Suppressor macrophage treated with lipopolysaccharide for 4 hours (primary cell): ENCODE measurements at regions not wholly inside any gene's neighbourhood (a gene's known extent, or its start where the extent isn't known, plus 50 kb on each side); places are given as distances from the start of the nearest gene placed in this dataset.

ENCODE experiments used
- DNase-seq: peaks from one replicate; pipeline ENCODE4 v3.0.0-alpha.2; 2020

GRCh38 chr11:105553025-105553424 is 56.8 kb upstream of the GRIA4 start:
- no peak for DNase-seq

DNA sequence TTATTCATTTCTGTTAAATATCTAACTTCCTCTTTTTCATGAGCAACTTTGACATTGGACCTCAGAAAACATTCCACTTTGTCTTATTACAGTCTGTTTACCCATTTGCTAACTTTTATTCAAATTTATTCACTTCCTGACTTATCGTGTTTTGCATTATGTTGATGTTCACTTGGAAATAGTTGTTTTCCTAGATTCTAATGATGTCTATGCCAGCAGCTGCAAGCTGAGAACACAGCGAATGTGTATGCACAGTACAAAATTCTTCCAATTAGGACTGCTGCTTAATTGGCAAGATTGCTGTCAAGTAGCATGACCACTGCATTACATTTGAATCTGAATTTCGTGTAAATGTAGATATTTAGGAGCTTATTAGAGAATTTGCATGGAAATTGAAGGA is 61.5 kb upstream of the GRIA4 start:
- peak; percentile 24 for DNase-seq

GRCh38 chr11:105538588-105538987 is 71.3 kb upstream of the GRIA4 start:
- no peak for DNase-seq

GRCh38 chr11:105537531-105537930 is 72.3 kb upstream of the GRIA4 start:
- no peak for DNase-seq

DNA sequence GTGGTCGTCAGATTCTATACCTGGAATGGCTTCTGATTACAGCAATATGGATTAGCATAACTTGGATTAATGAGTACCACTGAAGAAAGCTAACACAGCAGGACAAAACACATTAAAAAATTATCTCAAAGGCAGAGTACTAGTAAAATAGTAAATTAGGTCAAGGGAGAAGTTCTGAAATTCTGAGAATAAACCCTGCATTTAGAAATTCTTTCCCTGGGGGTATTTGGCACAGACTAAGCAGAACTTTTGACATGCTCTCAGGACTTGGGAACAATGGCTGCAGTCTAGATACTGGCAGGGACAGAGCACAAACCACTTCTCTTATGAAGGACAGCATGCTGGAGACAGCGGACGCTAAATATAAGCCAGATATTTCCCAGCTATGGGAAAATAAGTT is 85.6 kb upstream of the GRIA4 start:
- no peak for DNase-seq

GRCh38 chr11:105520706-105521345 is 89.0 kb upstream of the GRIA4 start:
- DNase-seq: no peak

- no peak for DNase-seq
These were observed 102.2 kb upstream of the GRIA4 start for GRCh38 chr11:105507496-105508254.

- DNase-seq: no peak
These were observed 117.9 kb upstream of the GRIA4 start for GRCh38 chr11:105492010-105492409.

- DNase-seq: peak; percentile 6
These were observed 118.5 kb upstream of the GRIA4 start for GRCh38 chr11:105491394-105491793.

- no peak for DNase-seq
These were observed 119.5 kb upstream of the GRIA4 start for GRCh38 chr11:105490333-105490732.

DNA sequence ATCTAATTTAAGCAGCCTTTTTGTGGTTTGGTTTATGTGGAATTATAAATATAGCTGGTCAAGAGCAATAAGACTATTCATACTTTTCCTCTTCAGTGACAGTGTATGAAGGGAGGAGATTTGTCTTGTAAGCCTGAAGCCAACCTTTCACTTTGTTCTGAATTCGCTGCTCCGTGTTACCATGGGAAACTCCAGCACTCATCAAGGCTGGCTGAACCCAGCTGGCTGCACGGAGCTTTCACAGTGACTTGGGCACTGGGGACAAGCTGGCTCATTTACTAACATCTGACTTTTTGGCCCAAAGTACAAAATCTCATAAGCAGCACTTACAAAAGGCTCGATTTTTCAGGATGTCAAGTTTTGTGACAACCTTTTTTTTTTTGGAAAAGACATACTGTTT is 120.4 kb upstream of the GRIA4 start:
- no peak for DNase-seq

- DNase-seq: no peak
These were observed 122.9 kb upstream of the GRIA4 start for GRCh38 chr11:105486929-105487328.

GRCh38 chr11:105469931-105470330 is 139.9 kb upstream of the GRIA4 start:
- DNase-seq: no peak

- DNase-seq: no peak
These were observed 141.7 kb upstream of the GRIA4 start for GRCh38 chr11:105468154-105468553.

DNA sequence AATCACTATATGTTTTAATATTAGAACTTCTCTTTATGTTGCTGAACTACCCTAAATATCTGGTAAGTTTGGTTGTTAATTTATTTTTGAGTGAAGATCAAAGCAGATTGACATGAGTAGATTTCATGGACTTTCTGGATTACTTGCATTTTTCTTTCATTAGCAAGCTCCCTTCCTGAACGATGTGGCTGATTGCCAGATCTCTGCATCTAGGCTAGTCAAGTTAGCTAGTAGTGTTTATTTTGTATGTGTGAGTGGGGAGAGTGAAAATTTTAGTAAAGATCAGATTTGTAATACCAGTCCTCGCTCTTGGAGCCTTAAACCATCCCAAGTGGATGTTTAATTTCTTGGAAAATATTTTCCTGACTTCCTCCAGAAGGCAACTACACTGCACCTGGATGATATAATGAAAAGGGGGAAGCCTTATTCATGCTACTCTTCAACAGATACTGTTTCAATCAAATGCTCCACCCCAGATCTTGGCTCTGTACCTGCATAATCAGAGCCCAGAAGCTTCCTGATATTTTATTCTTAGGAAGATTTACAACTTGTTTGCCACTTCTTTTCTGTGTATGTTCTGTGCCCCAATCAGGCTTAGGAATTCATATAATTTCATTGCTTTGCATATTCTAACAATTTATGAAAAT is 143.2 kb upstream of the GRIA4 start:
- no peak for DNase-seq

DNA sequence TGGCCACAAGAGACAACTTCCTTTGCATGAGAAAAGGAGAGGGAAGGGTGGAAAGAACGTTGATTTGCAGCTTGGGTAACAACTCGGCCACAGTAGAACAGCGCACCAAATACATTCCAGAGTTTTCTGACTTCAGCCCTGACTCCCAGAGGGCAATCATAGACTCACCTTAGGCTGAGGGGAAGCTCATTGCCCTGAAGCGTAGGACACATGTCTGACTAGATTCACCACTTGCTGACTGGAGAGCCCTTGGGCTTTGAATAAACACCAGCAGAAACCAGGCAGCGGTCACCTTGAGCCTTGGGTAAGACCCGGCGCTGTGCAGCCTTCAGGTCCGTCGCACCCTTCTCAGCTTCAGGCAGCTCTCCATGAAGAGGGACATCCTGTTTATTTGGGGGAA is 151.8 kb upstream of the GRIA4 start:
- no peak for DNase-seq

GRCh38 chr11:105456950-105457349 is 152.9 kb upstream of the GRIA4 start:
- DNase-seq: no peak

GRCh38 chr11:105449100-105449734 is 160.7 kb upstream of the GRIA4 start:
- no peak for DNase-seq

- no peak for DNase-seq
These were observed 161.2 kb upstream of the GRIA4 start for GRCh38 chr11:105448703-105449079.

GRCh38 chr11:105447936-105448702 is 161.8 kb upstream of the GRIA4 start:
- no peak for DNase-seq

DNA sequence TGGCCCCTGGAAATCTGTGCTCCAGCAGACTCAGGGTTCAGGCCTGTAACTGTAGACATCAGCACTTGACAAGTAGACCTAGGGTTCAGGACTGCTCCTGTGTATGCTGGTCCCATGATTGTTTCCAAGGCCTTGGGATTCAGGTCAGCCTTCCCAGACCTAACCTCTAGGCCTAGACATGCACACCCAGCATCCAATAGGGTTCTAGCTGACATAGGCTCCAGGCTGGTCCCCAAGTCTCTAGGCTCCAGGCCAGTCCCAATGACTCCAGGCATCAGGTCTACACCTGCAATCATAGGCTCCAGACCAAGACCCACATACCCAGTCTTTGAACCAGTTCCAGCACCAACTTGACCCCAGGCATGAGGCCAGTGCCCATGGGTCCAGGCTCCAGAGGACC is 166.2 kb upstream of the GRIA4 start:
- DNase-seq: no peak

DNA sequence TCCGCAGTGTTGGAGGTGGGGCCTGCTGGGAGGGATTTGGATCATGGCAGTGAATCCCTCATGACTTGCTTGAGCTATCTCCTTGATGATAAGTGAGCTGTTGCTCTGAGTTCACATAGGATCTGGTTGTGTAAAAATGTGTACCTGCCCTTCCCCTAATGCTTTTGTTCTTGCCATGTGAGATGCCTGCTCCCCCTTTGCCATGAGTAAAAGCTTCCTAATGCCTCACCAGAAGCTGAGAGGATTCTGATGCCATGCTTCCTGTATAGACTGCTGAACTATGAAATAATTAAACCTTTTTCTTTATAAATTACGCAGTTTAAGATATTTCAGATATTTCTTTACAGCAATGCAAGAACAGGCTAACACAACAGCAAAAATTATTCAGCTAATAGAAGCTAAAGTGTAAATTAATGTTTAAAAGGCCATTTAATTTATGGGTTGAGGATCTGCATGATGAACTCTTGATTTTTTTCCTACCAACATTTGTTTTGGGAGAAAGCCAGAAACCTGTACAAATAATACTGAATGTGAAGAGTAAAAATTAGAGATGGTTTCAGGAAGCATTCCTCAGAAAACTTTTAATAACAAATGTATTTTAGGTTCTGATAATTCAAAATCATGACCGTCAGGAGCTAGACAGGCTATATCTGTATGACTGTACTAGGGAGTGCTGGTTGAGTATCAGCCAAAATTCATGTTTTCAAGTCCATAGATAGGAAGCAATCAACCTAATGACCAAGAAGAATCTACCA is 177.5 kb upstream of the GRIA4 start:
- DNase-seq: no peak
